ENCODE measurements at regions not wholly inside any gene's neighbourhood (a gene's known extent, or its start where the extent isn't known, plus 50 kb on each side); places are given as distances from the start of the nearest gene placed in this dataset.

DNA sequence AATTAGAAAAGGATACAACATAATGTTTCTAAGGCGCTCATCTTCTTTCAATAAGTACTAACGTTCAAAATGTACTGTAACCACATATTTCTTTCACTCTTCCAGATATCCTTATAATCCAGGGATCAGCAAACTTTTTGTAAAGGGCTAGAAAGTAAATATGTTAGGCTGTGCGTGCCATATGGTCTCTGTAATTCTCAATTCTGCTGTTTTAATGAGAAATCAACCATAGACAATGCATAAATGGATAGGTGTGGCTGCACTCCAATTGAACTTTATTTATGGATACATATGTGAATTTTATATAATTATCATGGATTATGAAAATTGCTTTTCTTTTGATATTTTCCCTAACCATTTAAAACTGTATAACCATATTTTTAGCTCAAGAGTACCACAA is 459.4 kb downstream of the EPHA4 start:
- no peak overlapping the region for H3K4me3 ChIP-seq (ENCODE audit: low read length)
- TF ChIP-seq, protein P1, sequence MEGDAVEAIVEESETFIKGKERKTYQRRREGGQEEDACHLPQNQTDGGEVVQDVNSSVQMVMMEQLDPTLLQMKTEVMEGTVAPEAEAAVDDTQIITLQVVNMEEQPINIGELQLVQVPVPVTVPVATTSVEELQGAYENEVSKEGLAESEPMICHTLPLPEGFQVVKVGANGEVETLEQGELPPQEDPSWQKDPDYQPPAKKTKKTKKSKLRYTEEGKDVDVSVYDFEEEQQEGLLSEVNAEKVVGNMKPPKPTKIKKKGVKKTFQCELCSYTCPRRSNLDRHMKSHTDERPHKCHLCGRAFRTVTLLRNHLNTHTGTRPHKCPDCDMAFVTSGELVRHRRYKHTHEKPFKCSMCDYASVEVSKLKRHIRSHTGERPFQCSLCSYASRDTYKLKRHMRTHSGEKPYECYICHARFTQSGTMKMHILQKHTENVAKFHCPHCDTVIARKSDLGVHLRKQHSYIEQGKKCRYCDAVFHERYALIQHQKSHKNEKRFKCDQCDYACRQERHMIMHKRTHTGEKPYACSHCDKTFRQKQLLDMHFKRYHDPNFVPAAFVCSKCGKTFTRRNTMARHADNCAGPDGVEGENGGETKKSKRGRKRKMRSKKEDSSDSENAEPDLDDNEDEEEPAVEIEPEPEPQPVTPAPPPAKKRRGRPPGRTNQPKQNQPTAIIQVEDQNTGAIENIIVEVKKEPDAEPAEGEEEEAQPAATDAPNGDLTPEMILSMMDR (conservative IDR thresholded peaks at IDR 0.05; ENCODE audit: low read length), result no peak
- DNase-seq (ENCODE audit: low read depth), result no peak

- TF ChIP-seq, protein P1 (conservative IDR thresholded peaks at IDR 0.05; ENCODE audit: low read length), result no peak
- H3K4me3 ChIP-seq (ENCODE audit: low read length), result no peak overlapping the region
- DNase-seq (ENCODE audit: low read depth), result no peak
Observed at GRCh38 chr2:221115944-221116343, 456.2 kb downstream of the EPHA4 start.

DNA sequence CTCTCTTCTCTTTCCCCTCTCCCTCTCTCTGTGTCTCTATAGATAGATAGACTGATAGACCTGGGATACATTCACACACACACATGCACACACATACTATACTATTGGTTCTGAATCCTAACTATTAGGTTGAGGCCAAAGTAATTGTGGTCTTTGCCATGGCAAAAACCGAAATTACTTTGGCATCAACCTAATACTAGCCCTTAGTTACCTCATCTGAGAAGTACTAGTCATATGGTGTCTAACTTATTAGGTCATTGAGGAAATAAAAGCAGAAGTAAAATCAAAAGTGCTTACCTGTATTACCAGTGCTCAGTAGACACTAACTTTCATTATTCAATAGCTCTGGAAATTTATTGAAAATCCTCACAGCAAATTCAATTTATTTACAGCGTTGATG is 451.5 kb downstream of the EPHA4 start:
- no peak overlapping the region for H3K4me3 ChIP-seq (ENCODE audit: low read length)
- TF ChIP-seq, protein P1 (conservative IDR thresholded peaks at IDR 0.05; ENCODE audit: low read length), result no peak
- no peak for DNase-seq (ENCODE audit: low read depth)

GRCh38 chr2:221123396-221123795 is 448.7 kb downstream of the EPHA4 start:
- no peak overlapping the region for H3K4me3 ChIP-seq (ENCODE audit: low read length)
- TF ChIP-seq, protein P1 (conservative IDR thresholded peaks at IDR 0.05; ENCODE audit: low read length), result no peak

GRCh38 chr2:221124532-221125240 is 447.4 kb downstream of the EPHA4 start:
- no peak for DNase-seq (ENCODE audit: low read depth)
- H3K4me3 ChIP-seq (ENCODE audit: low read length), result no peak overlapping the region
- TF ChIP-seq, protein P1 (conservative IDR thresholded peaks at IDR 0.05; ENCODE audit: low read length), result no peak

More at GRCh38 chr2:221123396-221123795, 448.7 kb downstream of the EPHA4 start:
- no peak for DNase-seq (ENCODE audit: low read depth)

- TF ChIP-seq, protein P1 (conservative IDR thresholded peaks at IDR 0.05; ENCODE audit: low read length), result no peak
- no peak overlapping the region for H3K4me3 ChIP-seq (ENCODE audit: low read length)
- DNase-seq (ENCODE audit: low read depth), result no peak
Observed at GRCh38 chr2:221125691-221126090, 446.4 kb downstream of the EPHA4 start.

- DNase-seq (ENCODE audit: low read depth), result no peak
- H3K4me3 ChIP-seq (ENCODE audit: low read length), result no peak overlapping the region
- TF ChIP-seq, protein P1 (conservative IDR thresholded peaks at IDR 0.05; ENCODE audit: low read length), result no peak
Observed at GRCh38 chr2:221129657-221130056, 442.4 kb downstream of the EPHA4 start.

Data from AG10803 (cell line).